Fibroblast of the aortic adventitia (primary cell): ENCODE measurements at regions not wholly inside any gene's neighbourhood (a gene's known extent, or its start where the extent isn't known, plus 50 kb on each side); places are given as distances from the start of the nearest gene placed in this dataset.

Experiments
- DNase-seq: peaks from one replicate; pipeline ENCODE4 v3.0.0-alpha.2; 2010; ENCODE audit warnings: low read depth
- H3K4me3 ChIP-seq: 2 replicates; pipeline ENCODE4 v1.5.1; 2011; ENCODE audit warnings: low read depth, mild to moderate bottlenecking, control low read depth, low read length, moderate library complexity
- TF ChIP-seq, protein P1 (sequence below): IDR thresholded peaks from 2 replicates; pipeline ENCODE4 v1.5.1; 2011; ENCODE audit warnings: mild to moderate bottlenecking, low read length, control low read depth, inconsistent platforms; ENCODE audit not compliant: insufficient read depth

DNA sequence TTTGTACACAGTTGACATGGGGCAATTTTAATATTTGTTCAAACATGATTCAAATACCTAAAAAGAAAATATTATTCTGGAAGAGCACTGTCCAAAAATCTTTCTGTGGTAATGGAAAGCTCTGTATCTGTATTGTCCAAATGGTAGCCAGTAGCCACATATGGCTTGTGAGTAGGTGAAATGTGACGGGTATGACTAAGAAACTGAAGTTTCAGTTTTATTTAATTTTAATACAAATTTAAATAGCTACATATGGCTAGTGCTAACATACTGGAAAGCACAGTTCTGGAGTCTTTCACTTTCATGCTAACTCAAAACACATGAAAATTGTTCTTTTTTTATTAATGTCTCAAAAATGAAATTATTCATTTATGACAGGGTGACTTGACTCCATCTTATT lies 132.6 kb downstream of the PLK2 start:
- no peak overlapping the region for H3K4me3 ChIP-seq
- no peak for DNase-seq
- TF ChIP-seq, protein P1, sequence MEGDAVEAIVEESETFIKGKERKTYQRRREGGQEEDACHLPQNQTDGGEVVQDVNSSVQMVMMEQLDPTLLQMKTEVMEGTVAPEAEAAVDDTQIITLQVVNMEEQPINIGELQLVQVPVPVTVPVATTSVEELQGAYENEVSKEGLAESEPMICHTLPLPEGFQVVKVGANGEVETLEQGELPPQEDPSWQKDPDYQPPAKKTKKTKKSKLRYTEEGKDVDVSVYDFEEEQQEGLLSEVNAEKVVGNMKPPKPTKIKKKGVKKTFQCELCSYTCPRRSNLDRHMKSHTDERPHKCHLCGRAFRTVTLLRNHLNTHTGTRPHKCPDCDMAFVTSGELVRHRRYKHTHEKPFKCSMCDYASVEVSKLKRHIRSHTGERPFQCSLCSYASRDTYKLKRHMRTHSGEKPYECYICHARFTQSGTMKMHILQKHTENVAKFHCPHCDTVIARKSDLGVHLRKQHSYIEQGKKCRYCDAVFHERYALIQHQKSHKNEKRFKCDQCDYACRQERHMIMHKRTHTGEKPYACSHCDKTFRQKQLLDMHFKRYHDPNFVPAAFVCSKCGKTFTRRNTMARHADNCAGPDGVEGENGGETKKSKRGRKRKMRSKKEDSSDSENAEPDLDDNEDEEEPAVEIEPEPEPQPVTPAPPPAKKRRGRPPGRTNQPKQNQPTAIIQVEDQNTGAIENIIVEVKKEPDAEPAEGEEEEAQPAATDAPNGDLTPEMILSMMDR, result no peak

DNA sequence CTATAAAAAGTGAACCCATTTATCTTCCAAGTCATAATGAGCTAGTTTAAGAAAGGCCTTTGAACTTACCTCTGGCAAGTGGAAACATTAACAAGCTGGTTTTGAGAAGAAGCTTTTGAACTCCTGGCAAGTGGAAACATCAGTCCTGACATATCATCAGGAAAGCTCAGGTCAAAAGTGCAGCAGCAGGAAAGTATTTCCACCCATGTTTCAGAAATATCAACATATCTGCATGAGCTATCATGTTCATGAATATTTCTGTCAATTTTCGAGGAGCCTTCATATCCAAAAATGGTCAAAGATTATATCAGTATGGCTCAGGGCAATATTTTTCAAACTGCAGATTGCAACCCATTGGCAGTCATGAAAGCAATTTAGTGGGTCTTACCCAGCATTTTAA lies 133.9 kb downstream of the PLK2 start:
- TF ChIP-seq, protein P1, result no peak
- no peak for DNase-seq
- H3K4me3 ChIP-seq, result no peak overlapping the region

DNA sequence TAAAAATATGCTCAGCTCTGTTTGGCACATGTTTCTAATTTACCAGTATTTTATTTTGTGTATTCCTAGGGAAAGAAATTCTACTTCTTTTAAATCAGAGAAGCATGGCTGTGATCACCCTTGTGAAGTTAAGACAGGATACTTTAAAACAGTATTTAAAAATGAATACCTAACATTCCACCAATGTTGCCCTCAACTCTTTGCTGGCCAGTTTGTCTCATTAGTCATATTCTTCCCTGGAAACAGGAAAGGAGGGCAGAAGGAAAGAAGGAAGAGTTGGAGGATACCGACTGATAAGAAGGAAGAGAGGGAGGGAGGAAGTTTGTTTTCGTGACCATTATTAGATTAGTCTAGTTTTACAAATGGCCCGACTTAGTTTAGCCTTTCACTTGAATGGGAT lies 137.4 kb downstream of the PLK2 start:
- H3K4me3 ChIP-seq, result no peak overlapping the region
- DNase-seq, result peak; percentile 66
- TF ChIP-seq, protein P1, result no peak

GRCh38 chr5:58318468-58318867 lies 141.4 kb downstream of the PLK2 start:
- DNase-seq, result peak; percentile 82
- no peak overlapping the region for H3K4me3 ChIP-seq
- TF ChIP-seq, protein P1, result no peak

DNA sequence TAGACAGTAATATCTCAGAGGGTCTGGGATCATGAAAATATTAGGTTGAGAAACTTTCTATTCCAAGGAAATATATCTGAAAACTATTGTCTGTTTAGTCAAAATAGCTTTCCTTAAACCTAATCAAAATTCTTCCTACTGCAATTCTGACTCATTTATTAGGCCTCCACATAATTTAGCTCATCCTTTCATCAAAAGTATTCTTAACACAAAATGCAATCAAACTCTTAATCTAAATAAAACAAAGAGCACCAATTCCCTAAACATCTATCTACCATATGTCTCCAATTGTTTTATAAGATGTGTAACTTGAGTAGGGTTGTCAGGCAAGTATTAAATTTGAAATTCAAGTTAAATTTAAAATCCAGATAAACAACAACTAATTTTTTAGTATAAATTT lies 142.1 kb downstream of the PLK2 start:
- no peak overlapping the region for H3K4me3 ChIP-seq

GRCh38 chr5:58317009-58317408 lies 142.9 kb downstream of the PLK2 start:
- no peak for DNase-seq
- TF ChIP-seq, protein P1, result no peak
- no peak overlapping the region for H3K4me3 ChIP-seq

More for the DNA sequence above, 142.1 kb downstream of the PLK2 start:
- TF ChIP-seq, protein P1, result no peak
- DNase-seq, result no peak

GRCh38 chr5:58315794-58316193 lies 144.1 kb downstream of the PLK2 start:
- DNase-seq, result no peak
- TF ChIP-seq, protein P1, result no peak

More at GRCh38 chr5:58315794-58316193, 144.1 kb downstream of the PLK2 start:
- H3K4me3 ChIP-seq, result no peak overlapping the region
